ENCODE measurements at regions not wholly inside any gene's neighbourhood (a gene's known extent, or its start where the extent isn't known, plus 50 kb on each side); places are given as distances from the start of the nearest gene placed in this dataset.

DNA sequence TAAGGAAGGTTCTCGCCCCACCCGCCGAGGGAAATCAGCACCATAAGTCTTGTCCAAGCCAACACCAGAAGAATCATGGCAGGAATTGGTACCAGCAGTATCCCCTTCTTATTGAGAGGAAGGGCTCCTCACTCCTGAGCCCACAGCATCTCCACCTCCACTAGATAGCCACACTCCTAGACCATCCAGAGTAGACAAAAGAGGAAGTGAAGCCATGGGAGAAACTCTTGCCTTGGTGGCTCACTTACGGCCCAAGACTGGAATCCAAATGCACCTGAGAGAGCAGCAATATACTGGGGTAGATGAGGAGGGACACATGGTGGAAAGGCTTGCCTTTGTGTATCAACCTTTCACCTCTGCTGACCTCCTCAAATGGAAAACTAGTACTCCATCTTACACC, 255.3 kb upstream of the PRKX start:
- TF ChIP-seq, protein P1, sequence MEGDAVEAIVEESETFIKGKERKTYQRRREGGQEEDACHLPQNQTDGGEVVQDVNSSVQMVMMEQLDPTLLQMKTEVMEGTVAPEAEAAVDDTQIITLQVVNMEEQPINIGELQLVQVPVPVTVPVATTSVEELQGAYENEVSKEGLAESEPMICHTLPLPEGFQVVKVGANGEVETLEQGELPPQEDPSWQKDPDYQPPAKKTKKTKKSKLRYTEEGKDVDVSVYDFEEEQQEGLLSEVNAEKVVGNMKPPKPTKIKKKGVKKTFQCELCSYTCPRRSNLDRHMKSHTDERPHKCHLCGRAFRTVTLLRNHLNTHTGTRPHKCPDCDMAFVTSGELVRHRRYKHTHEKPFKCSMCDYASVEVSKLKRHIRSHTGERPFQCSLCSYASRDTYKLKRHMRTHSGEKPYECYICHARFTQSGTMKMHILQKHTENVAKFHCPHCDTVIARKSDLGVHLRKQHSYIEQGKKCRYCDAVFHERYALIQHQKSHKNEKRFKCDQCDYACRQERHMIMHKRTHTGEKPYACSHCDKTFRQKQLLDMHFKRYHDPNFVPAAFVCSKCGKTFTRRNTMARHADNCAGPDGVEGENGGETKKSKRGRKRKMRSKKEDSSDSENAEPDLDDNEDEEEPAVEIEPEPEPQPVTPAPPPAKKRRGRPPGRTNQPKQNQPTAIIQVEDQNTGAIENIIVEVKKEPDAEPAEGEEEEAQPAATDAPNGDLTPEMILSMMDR (conservative IDR thresholded peaks at IDR 0.05; ENCODE audit: low read length) = no peak
- no peak for TF ChIP-seq EZH2phosphoT487 (IDR thresholded peaks at IDR 0.05; ENCODE audit: borderline replicate concordance)

All from Loucy (cell line).